ENCODE measurements at regions not wholly inside any gene's neighbourhood (a gene's known extent, or its start where the extent isn't known, plus 50 kb on each side); places are given as distances from the start of the nearest gene placed in this dataset.

DNA sequence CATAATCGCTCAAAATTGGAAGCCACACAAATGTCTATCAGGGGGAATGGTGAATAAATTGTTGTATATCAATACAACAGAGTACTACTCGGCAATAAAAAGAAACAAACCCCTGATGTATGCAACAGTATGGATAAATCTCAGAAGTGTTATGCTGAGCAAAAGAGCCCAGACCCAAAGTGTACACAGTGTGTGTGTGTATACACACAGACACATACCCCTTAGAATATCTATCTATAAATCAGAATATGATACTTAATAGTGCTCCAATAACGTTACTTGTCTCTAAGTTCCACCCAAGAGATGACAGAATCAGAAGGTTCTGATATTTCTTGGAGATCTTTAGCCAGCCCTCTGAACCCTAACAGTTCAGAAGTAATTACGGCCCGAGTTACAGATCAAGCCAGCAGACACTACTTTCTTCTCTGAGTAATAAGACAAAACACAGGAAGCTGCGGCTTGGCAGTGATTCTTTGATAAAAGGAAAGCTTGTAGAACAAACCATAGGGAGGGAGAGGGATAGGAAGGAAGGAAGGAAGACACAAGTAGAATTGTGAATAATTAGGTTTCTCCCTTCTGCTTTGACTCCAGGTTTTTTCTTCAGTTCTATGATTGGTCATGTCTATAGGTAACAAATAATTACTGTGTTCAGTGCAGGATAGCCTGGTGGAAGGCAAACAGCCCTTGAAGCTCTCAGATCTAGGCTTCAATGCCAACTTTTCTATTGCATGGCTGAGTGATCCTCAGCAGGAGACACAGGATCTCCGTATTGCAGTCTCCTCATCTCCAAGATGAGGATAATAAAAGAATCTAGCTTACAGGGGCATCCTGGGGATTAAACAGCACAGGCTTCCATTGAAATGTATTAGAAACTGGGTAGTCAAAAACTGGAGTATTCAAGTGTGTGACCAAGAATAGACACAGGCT, 75.6 kb upstream of the TEAD1 start:
- Histone ChIP-seq H3K4me2 (ENCODE audit: insufficient read depth, low read length) (peak overlapping the region; percentile 29), H3K9me3 (ENCODE audit: low read depth, low read length) (no peaks in the 10 kb centered on the region), H3K4me3 (ENCODE audit: insufficient read depth, low read length) (no peak overlapping the region), H2AFZ (ENCODE audit: low read length) (peak overlapping the region; percentile 51), H3K27ac (ENCODE audit: low read depth, low read length) (no peak overlapping the region), H3K36me3 (ENCODE audit: insufficient read depth, low read length) (no peaks in the 10 kb centered on the region), H3K27me3 (ENCODE audit: insufficient read depth, low read length) (no peaks in the 10 kb centered on the region), H3K79me2 (ENCODE audit: insufficient read depth, low read length) (no peaks in the 10 kb centered on the region), H4K20me1 (ENCODE audit: insufficient read depth, low read length) (no peaks in the 10 kb centered on the region), H3K4me1 (ENCODE audit: insufficient read depth, low read length) (peaks cover 16% of the 10 kb centered on the region)
- no peak for TF ChIP-seq CTCF (IDR thresholded peaks at IDR 0.05; ENCODE audit: extremely low read depth, low read depth, low read length)
- DNase-seq (ENCODE audit: insufficient read length, low spot score, missing footprints), result no peak

- Histone ChIP-seq H2AFZ (ENCODE audit: low read length) (no peak overlapping the region), H3K79me2 (ENCODE audit: insufficient read depth, low read length) (no peaks in the 10 kb centered on the region), H3K4me2 (ENCODE audit: insufficient read depth, low read length) (no peak overlapping the region), H3K27ac (ENCODE audit: low read depth, low read length) (no peak overlapping the region), H3K4me1 (ENCODE audit: insufficient read depth, low read length) (peaks cover 19% of the 10 kb centered on the region), H4K20me1 (ENCODE audit: insufficient read depth, low read length) (no peaks in the 10 kb centered on the region), H3K36me3 (ENCODE audit: insufficient read depth, low read length) (no peaks in the 10 kb centered on the region), H3K27me3 (ENCODE audit: insufficient read depth, low read length) (no peaks in the 10 kb centered on the region), H3K9me3 (ENCODE audit: low read depth, low read length) (no peaks in the 10 kb centered on the region), H3K4me3 (ENCODE audit: insufficient read depth, low read length) (no peak overlapping the region)
- no peak for DNase-seq (ENCODE audit: insufficient read length, low spot score, missing footprints)
- TF ChIP-seq CTCF (IDR thresholded peaks at IDR 0.05; ENCODE audit: extremely low read depth, low read depth, low read length), result peak; percentile 49
Measured at GRCh38 chr11:12599408-12600143, 74.6 kb upstream of the TEAD1 start.

DNA sequence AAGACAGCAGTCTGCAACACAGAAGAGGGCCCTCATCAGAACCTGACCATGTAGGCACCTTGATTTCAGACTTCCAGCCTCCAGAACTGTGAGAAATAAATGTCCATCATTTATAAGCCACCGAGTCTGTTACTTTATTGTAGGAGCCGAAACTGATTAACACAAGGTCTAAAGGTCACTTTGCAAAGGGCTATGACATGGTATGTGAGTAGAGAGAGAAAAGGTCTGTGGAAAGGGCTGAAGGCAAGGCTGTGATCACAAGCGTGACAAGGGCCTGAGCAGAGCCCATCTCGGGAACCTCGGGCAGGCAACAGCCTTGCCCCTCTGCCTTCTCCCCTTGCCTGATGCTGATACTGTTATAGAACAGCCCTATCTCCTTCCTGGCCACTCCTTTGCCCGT, 73.4 kb upstream of the TEAD1 start:
- no peaks in the 10 kb centered on the region for H3K27me3 ChIP-seq (ENCODE audit: insufficient read depth, low read length)
- no peak overlapping the region for H3K27ac ChIP-seq (ENCODE audit: low read depth, low read length)
- DNase-seq (ENCODE audit: insufficient read length, low spot score, missing footprints), result no peak
- H3K79me2 ChIP-seq (ENCODE audit: insufficient read depth, low read length), result no peaks in the 10 kb centered on the region
- H3K36me3 ChIP-seq (ENCODE audit: insufficient read depth, low read length), result no peaks in the 10 kb centered on the region
- no peak overlapping the region for H3K4me2 ChIP-seq (ENCODE audit: insufficient read depth, low read length)
- no peaks in the 10 kb centered on the region for H3K9me3 ChIP-seq (ENCODE audit: low read depth, low read length)
- no peak for TF ChIP-seq CTCF (IDR thresholded peaks at IDR 0.05; ENCODE audit: extremely low read depth, low read depth, low read length)
- no peak overlapping the region for H2AFZ ChIP-seq (ENCODE audit: low read length)
- H3K4me1 ChIP-seq (ENCODE audit: insufficient read depth, low read length), result peaks cover 22% of the 10 kb centered on the region
- no peak overlapping the region for H3K4me3 ChIP-seq (ENCODE audit: insufficient read depth, low read length)
- no peaks in the 10 kb centered on the region for H4K20me1 ChIP-seq (ENCODE audit: insufficient read depth, low read length)

GRCh38 chr11:12602421-12602820, 71.8 kb upstream of the TEAD1 start:
- H3K9me3 ChIP-seq (ENCODE audit: low read depth, low read length), result no peaks in the 10 kb centered on the region

More at GRCh38 chr11:12602421-12602820, 71.8 kb upstream of the TEAD1 start:
- Histone ChIP-seq H3K36me3 (ENCODE audit: insufficient read depth, low read length) (no peaks in the 10 kb centered on the region), H3K4me1 (ENCODE audit: insufficient read depth, low read length) (peaks cover 24% of the 10 kb centered on the region), H3K4me2 (ENCODE audit: insufficient read depth, low read length) (no peak overlapping the region), H3K79me2 (ENCODE audit: insufficient read depth, low read length) (no peaks in the 10 kb centered on the region), H3K27ac (ENCODE audit: low read depth, low read length) (no peak overlapping the region), H2AFZ (ENCODE audit: low read length) (no peak overlapping the region), H4K20me1 (ENCODE audit: insufficient read depth, low read length) (no peaks in the 10 kb centered on the region), H3K27me3 (ENCODE audit: insufficient read depth, low read length) (no peaks in the 10 kb centered on the region), H3K4me3 (ENCODE audit: insufficient read depth, low read length) (no peak overlapping the region)
- DNase-seq (ENCODE audit: insufficient read length, low spot score, missing footprints), result no peak
- TF ChIP-seq CTCF (IDR thresholded peaks at IDR 0.05; ENCODE audit: extremely low read depth, low read depth, low read length), result no peak

Data from osteoblast (primary cell).